K562 (cell line): ENCODE measurements at regions not wholly inside any gene's neighbourhood (a gene's known extent, or its start where the extent isn't known, plus 50 kb on each side); places are given as distances from the start of the nearest gene placed in this dataset.

Source experiments
- ATAC-seq: fragments of 200-7000 bp; cut with Tn5 transposase; 3 replicates; pipeline ENCODE4 v1.9.1; 2020; ENCODE audit warnings: moderate library complexity
- BruUV-seq: library from RNA; stranded (reverse); fragments of 400-500 nt; replicated peaks from 2 replicates; lab custom pipeline; 2021; lab: Mats Ljungman, UMichigan
- CTCF ChIA-PET: fragments of 300-600 bp; formaldehyde crosslinking; extraction: SDS; loops from one replicate; lab custom pipeline; 2021; ENCODE audit warnings: low intra/inter-chr PET ratio; lab: Yijun Ruan, JAX
- POLR2A ChIA-PET: fragments of 300-600, 350-650 bp; sonication (Branson Sonifier 250); formaldehyde crosslinking; extraction: SDS; loops from one replicate; lab custom pipeline; 2021; ENCODE audit warnings: antibody characterized with exemption, inconsistent platforms; lab: Yijun Ruan, JAX
- DNase-seq, 4 experiments: peaks; one replicate each; pipeline versions ENCODE4 v3.0.0 to v3.0.0-alpha.2; 2011 to 2018; ENCODE audit warnings: low spot score in 3 of 4, mixed read lengths in 3 of 4; ENCODE audit errors: extremely low read depth in 1 of 4
- FAIRE-seq: peaks from 2 replicates; lab custom pipeline; 2011; peaks lifted over from hg19 to GRCh38; lab: Jason Lieb, UNC
- H2AFZ ChIP-seq: 2 replicates; pipeline ENCODE4 v1.6.0; 2011; ENCODE audit warnings: low read depth, low read length, control low read depth, inconsistent platforms
- H3K27ac ChIP-seq: fragments of 200-600 bp; 3 replicates; pipeline ENCODE4 v1.8.0; 2011; ENCODE audit warnings: low read depth, mild to moderate bottlenecking, control low read depth, inconsistent platforms, low read length, moderate library complexity, mixed read lengths; ENCODE audit errors: extremely low read depth
- H3K27me3 ChIP-seq, 2 experiments: fragments of 300-600 bp in 1 of 2; 2 replicates in 1 of 2; 3 replicates in 1 of 2; pipeline versions ENCODE4 v1.6.0 to v1.8.0; 2011; ENCODE audit warnings: inconsistent platforms in 2 of 2, low read length in 2 of 2, mild to moderate bottlenecking in 1 of 2, mixed read lengths in 1 of 2, moderate library complexity in 1 of 2; ENCODE audit not compliant: control insufficient read depth in 2 of 2, insufficient read depth in 2 of 2
- H3K36me3 ChIP-seq: fragments of 300-600 bp; 3 replicates; pipeline ENCODE4 v1.8.0; 2011; ENCODE audit warnings: mild to moderate bottlenecking, low read length, inconsistent platforms; ENCODE audit not compliant: control insufficient read depth, insufficient read depth
- H3K4me1 ChIP-seq, 2 experiments: fragments of 200-600 bp in 1 of 2; replicated peaks in 1 of 2; 2 replicates in 1 of 2; 3 replicates in 1 of 2; pipeline versions ENCODE4 v1.5.1 to v1.8.0; 2011; ENCODE audit warnings: inconsistent platforms in 2 of 2, low read length in 2 of 2, mild to moderate bottlenecking in 1 of 2, mixed read lengths in 1 of 2, moderate library complexity in 1 of 2; ENCODE audit not compliant: control insufficient read depth in 2 of 2, insufficient read depth in 2 of 2
- H3K4me2 ChIP-seq: 2 replicates; pipeline ENCODE4 v1.6.1; 2011; ENCODE audit warnings: low read length, control low read depth, inconsistent platforms, mixed read lengths; ENCODE audit not compliant: insufficient read depth
- H3K4me3 ChIP-seq: fragments of 200-600 bp; sonication (generic), shearing (Covaris generic); 2 replicates; pipeline ENCODE4 v1.5.1; 2016; ENCODE audit warnings: control low read depth, inconsistent platforms
- H3K79me2 ChIP-seq: fragments of 200-600 bp; 3 replicates; pipeline ENCODE4 v1.8.0; 2011; ENCODE audit warnings: low read length, inconsistent platforms; ENCODE audit not compliant: control insufficient read depth, insufficient read depth
- H3K9ac ChIP-seq, 2 experiments: 2 replicates each; pipeline versions ENCODE4 v1.6.0 to v1.6.1; 2011; ENCODE audit warnings: low read depth in 2 of 2, low read length in 2 of 2, control low read depth in 1 of 2, inconsistent platforms in 1 of 2, mild to moderate bottlenecking in 1 of 2, mixed read lengths in 1 of 2; ENCODE audit not compliant: insufficient read depth in 1 of 2
- H3K9me1 ChIP-seq: one replicate; pipeline ENCODE4 v1.6.0; 2011; ENCODE audit warnings: inconsistent platforms, mild to moderate bottlenecking, low read length, moderate library complexity; ENCODE audit not compliant: control insufficient read depth, insufficient read depth
- H3K9me3 ChIP-seq: replicated peaks from 2 replicates; pipeline ENCODE4 v1.5.1; 2011; ENCODE audit warnings: low read depth, low read length, inconsistent platforms; ENCODE audit not compliant: control insufficient read depth, insufficient read depth
- H4K20me1 ChIP-seq: replicated peaks from 2 replicates; pipeline ENCODE4 v1.6.1; 2011; ENCODE audit warnings: low read length, inconsistent platforms, mixed read lengths; ENCODE audit not compliant: control insufficient read depth, insufficient read depth
- GTF2E2 ChIP-seq: fragments of 200-800 bp; sonication (Bioruptor generic); IDR thresholded peaks from 2 replicates; pipeline ENCODE4 v1.6.1; 2016; ENCODE audit warnings: missing genetic modification characterization, missing compliant biosample characterization
- NCOA4 ChIP-seq: fragments of 450-650 bp; IDR thresholded peaks from 2 replicates; pipeline ENCODE4 v1.6.1; 2018; ENCODE audit warnings: mild to moderate bottlenecking; ENCODE audit not compliant: partially characterized antibody
- NCOA6 ChIP-seq: fragments of 450-650 bp; IDR thresholded peaks from 2 replicates; pipeline ENCODE4 v1.6.1; 2017; ENCODE audit warnings: mild to moderate bottlenecking
- NFATC3 ChIP-seq: fragments of 450-650 bp; IDR thresholded peaks from 2 replicates; pipeline ENCODE4 v1.6.1; 2017; ENCODE audit warnings: mild to moderate bottlenecking
- RFX1 ChIP-seq: fragments of 450-650 bp; IDR thresholded peaks from 2 replicates; pipeline ENCODE4 v1.6.1; 2016; ENCODE audit warnings: mild to moderate bottlenecking, moderate library complexity
- RREB1 ChIP-seq: fragments of 250-450 bp; sonication (Bioruptor Pico); IDR thresholded peaks from 2 replicates; pipeline ENCODE4 v1.4.0; 2020
- ZKSCAN3 ChIP-seq: fragments of 250-450 bp; sonication (Bioruptor Pico); IDR thresholded peaks from 2 replicates; pipeline ENCODE4 v1.4.0; 2020
- WGBS: fragments of 100-300 bp; shearing (Covaris generic); methylation state at CpG from one replicate; pipeline ENCODE4 v1.1.6; 2016; ENCODE audit warnings: low coverage, mixed read lengths; ENCODE audit not compliant: insufficient coverage; ENCODE audit errors: missing lambda C conversion rate; 5-methylcytosine and 5-hydroxymethylcytosine counted together
- in situ Hi-C: fragments of 300-500 bp; cut with MboI; formaldehyde crosslinking; loops from 4 replicates; pipeline ENCODE4 v1.15.0; 2018; ENCODE audit warnings: inconsistent platforms, mixed read lengths
- intact Hi-C: fragments of 100-400 bp; cut with micrococcal nuclease; formaldehyde crosslinking; loops from 2 replicates; pipeline ENCODE4 v1.14.2; 2022
- TF ChIP-seq, protein P1 (sequence below), 2 experiments: fragments of 200-800 bp in 1 of 2; sonication (Bioruptor generic) in 1 of 2; sonication (generic) in 1 of 2; formaldehyde crosslinking in 1 of 2; IDR thresholded peaks in 1 of 2; conservative IDR thresholded peaks in 1 of 2; 2 replicates each; pipeline versions ENCODE4 v1.5.0 to v1.6.1; 2016 to 2020; ENCODE audit warnings: missing compliant biosample characterization in 1 of 2, missing genetic modification characterization in 1 of 2, missing genetic modification reagents in 1 of 2

DNA sequence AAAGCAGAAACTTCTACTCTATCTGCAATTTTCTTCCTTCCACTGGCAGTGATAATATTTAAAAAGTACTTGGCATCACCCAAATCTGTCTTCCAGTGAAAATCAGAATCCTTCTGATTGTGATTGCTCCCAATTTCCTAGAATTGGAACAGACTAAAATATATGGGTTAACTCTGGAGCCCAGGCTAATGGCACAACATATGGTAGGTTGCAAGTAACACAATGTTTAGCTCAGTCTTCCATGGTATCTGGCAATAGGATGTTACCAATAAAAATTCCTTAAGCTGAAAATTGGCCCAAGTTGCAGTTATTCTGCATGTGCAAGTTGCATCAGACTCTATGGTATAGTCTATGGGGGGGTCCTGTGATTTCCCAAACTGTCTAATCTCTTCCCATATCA lies 273.5 kb upstream of the ADAMTS9 start (continued):
- TF ChIP-seq RREB1 (CRISPR knock-in tag) (no peak), NCOA4 (no peak)

- ATAC-seq (no peak), FAIRE-seq (no peak), DNase-seq (no peak)
- Histone ChIP-seq H3K4me3 (no peak overlapping the region), H3K4me1 (peaks cover 0 to 8% of the 10 kb centered on the region in 2 experiments; a peak in 2 of 5 replicates), H2AFZ (no peak overlapping the region), H3K9me1 (no peaks in the 10 kb centered on the region), H4K20me1 (no peaks in the 10 kb centered on the region), H3K27me3 (no peaks in the 10 kb centered on the region), H3K79me2 (no peaks in the 10 kb centered on the region), H3K9me3 (no peaks in the 10 kb centered on the region), H3K36me3 (no peaks in the 10 kb centered on the region), H3K9ac (no peak overlapping the region), H3K4me2 (no peak overlapping the region), H3K27ac (no peak overlapping the region)
- ChIA-PET POLR2A (no interaction called here), CTCF (no interaction called here)
- in situ Hi-C loops, result no loop called here
- intact Hi-C loops, result no loop called here
- WGBS, result 66% methylated on average over 3 of the region's 3 CpGs
- no TSS peak for BruUV-seq
- TF ChIP-seq, protein P1, sequence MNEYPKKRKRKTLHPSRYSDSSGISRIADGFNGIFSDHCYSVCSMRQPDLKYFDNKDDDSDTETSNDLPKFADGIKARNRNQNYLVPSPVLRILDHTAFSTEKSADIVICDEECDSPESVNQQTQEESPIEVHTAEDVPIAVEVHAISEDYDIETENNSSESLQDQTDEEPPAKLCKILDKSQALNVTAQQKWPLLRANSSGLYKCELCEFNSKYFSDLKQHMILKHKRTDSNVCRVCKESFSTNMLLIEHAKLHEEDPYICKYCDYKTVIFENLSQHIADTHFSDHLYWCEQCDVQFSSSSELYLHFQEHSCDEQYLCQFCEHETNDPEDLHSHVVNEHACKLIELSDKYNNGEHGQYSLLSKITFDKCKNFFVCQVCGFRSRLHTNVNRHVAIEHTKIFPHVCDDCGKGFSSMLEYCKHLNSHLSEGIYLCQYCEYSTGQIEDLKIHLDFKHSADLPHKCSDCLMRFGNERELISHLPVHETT (CRISPR knock-in tag; conservative IDR thresholded peaks at IDR 0.05 in 1 of 2, IDR thresholded peaks at IDR 0.05 in 1 of 2), result no peak
- TF ChIP-seq NCOA6 (no peak), ZKSCAN3 (CRISPR knock-in tag) (no peak), NFATC3 (no peak), RFX1 (no peak), GTF2E2 (tag) (no peak)
Measured at GRCh38 chr3:64958199-64958843, 270.5 kb upstream of the ADAMTS9 start.
